MM.1S (cell line): ENCODE measurements at regions not wholly inside any gene's neighbourhood (a gene's known extent, or its start where the extent isn't known, plus 50 kb on each side); places are given as distances from the start of the nearest gene placed in this dataset.

ENCODE experiments used
- EZH2 ChIP-seq: fragments of 300-600 bp; sonication (generic); optimal IDR thresholded peaks from 2 replicates; pipeline ENCODE3; 2017; ENCODE audit warnings: low read depth, mild to moderate bottlenecking, antibody characterized with exemption, low read length, mixed read lengths
- EZH2phosphoT487 ChIP-seq: fragments of 300-600 bp; sonication (generic); IDR thresholded peaks from 2 replicates; pipeline ENCODE4 v1.6.1; 2018; ENCODE audit warnings: antibody characterized with exemption, low read length
- TF ChIP-seq, protein P1 (sequence below): fragments of 300-600 bp; sonication (generic); IDR thresholded peaks from 2 replicates; pipeline ENCODE4 v1.5.1; 2016; ENCODE audit warnings: antibody characterized with exemption, low read length, mixed read lengths

DNA sequence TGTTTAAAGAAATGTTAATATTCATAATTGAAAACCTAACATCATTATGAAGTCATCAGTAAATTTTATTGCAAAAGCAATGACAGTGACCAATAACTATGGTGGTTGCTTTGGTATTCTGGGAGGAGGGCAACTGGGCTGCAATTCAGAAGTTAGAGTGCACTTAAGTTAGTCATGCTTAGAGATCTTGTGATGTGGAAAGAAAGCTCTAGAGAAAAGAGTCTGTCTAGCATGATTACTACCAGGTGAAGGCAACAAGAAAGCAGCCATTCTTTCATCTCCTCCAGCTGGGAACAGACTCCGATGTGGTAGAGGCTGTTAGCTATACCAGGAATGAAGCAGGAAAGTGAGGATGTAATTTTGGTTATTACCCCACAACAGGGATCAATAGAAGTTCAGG is 625.6 kb downstream of the SI start:
- TF ChIP-seq EZH2 (no peak), EZH2phosphoT487 (no peak)
- TF ChIP-seq, protein P1, sequence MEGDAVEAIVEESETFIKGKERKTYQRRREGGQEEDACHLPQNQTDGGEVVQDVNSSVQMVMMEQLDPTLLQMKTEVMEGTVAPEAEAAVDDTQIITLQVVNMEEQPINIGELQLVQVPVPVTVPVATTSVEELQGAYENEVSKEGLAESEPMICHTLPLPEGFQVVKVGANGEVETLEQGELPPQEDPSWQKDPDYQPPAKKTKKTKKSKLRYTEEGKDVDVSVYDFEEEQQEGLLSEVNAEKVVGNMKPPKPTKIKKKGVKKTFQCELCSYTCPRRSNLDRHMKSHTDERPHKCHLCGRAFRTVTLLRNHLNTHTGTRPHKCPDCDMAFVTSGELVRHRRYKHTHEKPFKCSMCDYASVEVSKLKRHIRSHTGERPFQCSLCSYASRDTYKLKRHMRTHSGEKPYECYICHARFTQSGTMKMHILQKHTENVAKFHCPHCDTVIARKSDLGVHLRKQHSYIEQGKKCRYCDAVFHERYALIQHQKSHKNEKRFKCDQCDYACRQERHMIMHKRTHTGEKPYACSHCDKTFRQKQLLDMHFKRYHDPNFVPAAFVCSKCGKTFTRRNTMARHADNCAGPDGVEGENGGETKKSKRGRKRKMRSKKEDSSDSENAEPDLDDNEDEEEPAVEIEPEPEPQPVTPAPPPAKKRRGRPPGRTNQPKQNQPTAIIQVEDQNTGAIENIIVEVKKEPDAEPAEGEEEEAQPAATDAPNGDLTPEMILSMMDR, result no peak
